ENCODE measurements at regions not wholly inside any gene's neighbourhood (a gene's known extent, or its start where the extent isn't known, plus 50 kb on each side); places are given as distances from the start of the nearest gene placed in this dataset.

GRCh38 chr14:87343652-87344051, 649.3 kb downstream of the GALC start:
- no peak for ATAC-seq (replicated peaks in 6 of 8)
- Histone ChIP-seq H3K27ac (no peak overlapping the region), H3K4me1 (replicated peaks in 1 of 2) (no peaks in the 10 kb centered on the region), H3K4me3 (no peak overlapping the region)
- in situ Hi-C loops (cut with MboI; ENCODE audit: low pct_unique_long_range_greater_than_20kb in 2 of 9, low sequenced_read_pairs in 9 of 9, unreplicated experiment in 9 of 9): no loop called here
- WGBS, 10 experiments: 39 to 100% (median 84%) methylated on average over 1 to 3 of the region's 3 CpGs; no CpG with 5 or more reads in 2 of the 10 experiments

- in situ Hi-C loops (cut with MboI; ENCODE audit: low pct_unique_long_range_greater_than_20kb in 2 of 9, low sequenced_read_pairs in 9 of 9, unreplicated experiment in 9 of 9): no loop called here
- peaks cover 0 to 2% of the 10 kb centered on the region in 2 donors for H3K4me1 ChIP-seq (replicated peaks in 1 of 2)
- no peak overlapping the region for H3K4me3 ChIP-seq
- no peak overlapping the region for H3K27ac ChIP-seq
- WGBS, 10 experiments: 6 to 88% (median 63%) methylated on average over 1 to 2 of the region's 2 CpGs; no CpG with 5 or more reads in 3 of the 10 experiments
- ATAC-seq (replicated peaks in 6 of 8): peak in 2 of 8 experiments; percentile 42 to 71
Observed at GRCh38 chr14:87334997-87335685, 657.8 kb downstream of the GALC start.

- in situ Hi-C loops (cut with MboI; ENCODE audit: low pct_unique_long_range_greater_than_20kb in 2 of 9, low sequenced_read_pairs in 9 of 9, unreplicated experiment in 9 of 9): no loop called here
- no peak for ATAC-seq (replicated peaks in 6 of 8)
- WGBS, 10 experiments: 0 to 100% (median 66%) methylated on average over 1 to 2 of the region's 2 CpGs; no CpG with 5 or more reads in 2 of the 10 experiments
Observed at GRCh38 chr14:87331991-87332390, 661.0 kb downstream of the GALC start.

GRCh38 chr14:87325741-87326140, 667.2 kb downstream of the GALC start:
- H3K4me3 ChIP-seq: no peak overlapping the region
- in situ Hi-C loops (cut with MboI; ENCODE audit: low pct_unique_long_range_greater_than_20kb in 2 of 9, low sequenced_read_pairs in 9 of 9, unreplicated experiment in 9 of 9): no loop called here
- no peak overlapping the region for H3K27ac ChIP-seq
- WGBS, 10 experiments: 15 to 85% (median 69%) methylated on average over 1 to 2 of the region's 2 CpGs; no CpG with 5 or more reads in 2 of the 10 experiments
- ATAC-seq (replicated peaks in 6 of 8): peak in 5 of 8 experiments; percentile 18 to 79 (median 54)
- H3K4me1 ChIP-seq (replicated peaks in 1 of 2): no peaks in the 10 kb centered on the region

More at GRCh38 chr14:87331991-87332390, 661.0 kb downstream of the GALC start:
- H3K27ac ChIP-seq: no peak overlapping the region
- peaks cover 0 to 2% of the 10 kb centered on the region in 2 donors for H3K4me1 ChIP-seq (replicated peaks in 1 of 2)
- no peak overlapping the region for H3K4me3 ChIP-seq

GRCh38 chr14:87323191-87323590, 669.8 kb downstream of the GALC start:
- no peak for ATAC-seq (replicated peaks in 6 of 8)
- 9 to 100% (median 85%) methylated on average over 1 to 2 of the region's 2 CpGs for WGBS, 10 experiments
- H3K4me1 ChIP-seq (replicated peaks in 1 of 2): no peaks in the 10 kb centered on the region

GRCh38 chr14:87321548-87321947, 671.4 kb downstream of the GALC start:
- no peak overlapping the region for H3K27ac ChIP-seq
- H3K4me1 ChIP-seq (replicated peaks in 1 of 2): no peaks in the 10 kb centered on the region
- in situ Hi-C loops (cut with MboI; ENCODE audit: low pct_unique_long_range_greater_than_20kb in 2 of 9, low sequenced_read_pairs in 9 of 9, unreplicated experiment in 9 of 9): no loop called here
- no peak overlapping the region for H3K4me3 ChIP-seq
- peak in 2 of 8 experiments; percentile 50 to 65 for ATAC-seq (replicated peaks in 6 of 8)
- WGBS, 10 experiments: 0 to 100% (median 89%) methylated on average over 1 of the region's 1 CpG; no CpG with 5 or more reads in 2 of the 10 experiments

More at GRCh38 chr14:87323191-87323590, 669.8 kb downstream of the GALC start:
- Histone ChIP-seq H3K27ac (no peak overlapping the region), H3K4me3 (no peak overlapping the region)
- in situ Hi-C loops (cut with MboI; ENCODE audit: low pct_unique_long_range_greater_than_20kb in 2 of 9, low sequenced_read_pairs in 9 of 9, unreplicated experiment in 9 of 9): no loop called here

GRCh38 chr14:87312894-87313205, 680.1 kb downstream of the GALC start:
- peaks cover 5 to 6% of the 10 kb centered on the region in 2 donors for H3K4me1 ChIP-seq (replicated peaks in 1 of 2)
- no peak overlapping the region for H3K27ac ChIP-seq
- in situ Hi-C loops (cut with MboI; ENCODE audit: low pct_unique_long_range_greater_than_20kb in 2 of 9, low sequenced_read_pairs in 9 of 9, unreplicated experiment in 9 of 9): no loop called here
- no peak overlapping the region for H3K4me3 ChIP-seq
- WGBS, 10 experiments: 0 to 83% (median 51%) methylated on average over 1 to 3 of the region's 3 CpGs; no CpG with 5 or more reads in 2 of the 10 experiments
- ATAC-seq (replicated peaks in 6 of 8): peak in 3 of 8 experiments; percentile 9 to 48 (median 47)

GRCh38 chr14:87312169-87312893, 680.7 kb downstream of the GALC start:
- peak overlapping the region in 1 of 2 donors; percentile 17 for H3K27ac ChIP-seq
- no peak overlapping the region for H3K4me3 ChIP-seq
- in situ Hi-C loops (cut with MboI; ENCODE audit: low pct_unique_long_range_greater_than_20kb in 2 of 9, low sequenced_read_pairs in 9 of 9, unreplicated experiment in 9 of 9): no loop called here
- H3K4me1 ChIP-seq (replicated peaks in 1 of 2): peaks cover 5 to 6% of the 10 kb centered on the region in 2 donors
- ATAC-seq (replicated peaks in 6 of 8): peak in 5 of 8 experiments; percentile 28 to 96 (median 67)
- WGBS, 10 experiments: 17 to 100% (median 62%) methylated on average over 2 to 7 of the region's 7 CpGs; no CpG with 5 or more reads in 1 of the 10 experiments

- Histone ChIP-seq H3K4me3 (no peak overlapping the region), H3K27ac (no peak overlapping the region), H3K4me1 (replicated peaks in 1 of 2) (peaks cover 5 to 6% of the 10 kb centered on the region in 2 donors)
- in situ Hi-C loops (cut with MboI; ENCODE audit: low pct_unique_long_range_greater_than_20kb in 2 of 9, low sequenced_read_pairs in 9 of 9, unreplicated experiment in 9 of 9): no loop called here
- ATAC-seq (replicated peaks in 6 of 8): peak in 1 of 8 experiments; percentile 16
- WGBS, 10 experiments: 0 to 100% (median 60%) methylated on average over 1 to 2 of the region's 2 CpGs; no CpG with 5 or more reads in 5 of the 10 experiments
Observed at GRCh38 chr14:87309557-87309956, 683.4 kb downstream of the GALC start.

GRCh38 chr14:87306409-87307168, 686.4 kb downstream of the GALC start:
- in situ Hi-C loops (cut with MboI; ENCODE audit: low pct_unique_long_range_greater_than_20kb in 2 of 9, low sequenced_read_pairs in 9 of 9, unreplicated experiment in 9 of 9): no loop called here
- H3K4me3 ChIP-seq: no peak overlapping the region
- WGBS, 10 experiments: 0 to 100% (median 83%) methylated on average over 1 of the region's 1 CpG; no CpG with 5 or more reads in 4 of the 10 experiments
- peak in 3 of 8 experiments; percentile 38 to 80 (median 47) for ATAC-seq (replicated peaks in 6 of 8)
- H3K27ac ChIP-seq: no peak overlapping the region
- no peaks in the 10 kb centered on the region for H3K4me1 ChIP-seq (replicated peaks in 1 of 2)

- Histone ChIP-seq H3K4me3 (no peak overlapping the region), H3K27ac (no peak overlapping the region), H3K4me1 (replicated peaks in 1 of 2) (no peaks in the 10 kb centered on the region)
- WGBS, 10 experiments: 0 to 100% (median 67%) methylated on average over 1 to 3 of the region's 3 CpGs; no CpG with 5 or more reads in 1 of the 10 experiments
- no peak for ATAC-seq (replicated peaks in 6 of 8)
- in situ Hi-C loops (cut with MboI; ENCODE audit: low pct_unique_long_range_greater_than_20kb in 2 of 9, low sequenced_read_pairs in 9 of 9, unreplicated experiment in 9 of 9): no loop called here
Observed at GRCh38 chr14:87305345-87305744, 687.6 kb downstream of the GALC start.

GRCh38 chr14:87304404-87304803, 688.6 kb downstream of the GALC start:
- Histone ChIP-seq H3K4me1 (replicated peaks in 1 of 2) (no peaks in the 10 kb centered on the region), H3K27ac (no peak overlapping the region), H3K4me3 (no peak overlapping the region)
- ATAC-seq (replicated peaks in 6 of 8): no peak
- in situ Hi-C loops (cut with MboI; ENCODE audit: low pct_unique_long_range_greater_than_20kb in 2 of 9, low sequenced_read_pairs in 9 of 9, unreplicated experiment in 9 of 9): no loop called here

GRCh38 chr14:87286826-87287225, 706.2 kb downstream of the GALC start:
- 0 to 100% (median 75%) methylated on average over 1 of the region's 1 CpG; no CpG with 5 or more reads in 3 of the 10 experiments for WGBS, 10 experiments
- Histone ChIP-seq H3K4me1 (replicated peaks in 1 of 2) (peaks cover 0 to 5% of the 10 kb centered on the region in 2 donors), H3K4me3 (no peak overlapping the region), H3K27ac (no peak overlapping the region)
- in situ Hi-C loops (cut with MboI; ENCODE audit: low pct_unique_long_range_greater_than_20kb in 2 of 9, low sequenced_read_pairs in 9 of 9, unreplicated experiment in 9 of 9): no loop called here
- ATAC-seq (replicated peaks in 6 of 8): no peak
